ENCODE measurements at regions not wholly inside any gene's neighbourhood (a gene's known extent, or its start where the extent isn't known, plus 50 kb on each side); places are given as distances from the start of the nearest gene placed in this dataset.
A peak's percentile ranks its signal among the peaks of the same experiment; 100 is the strongest.

DNA sequence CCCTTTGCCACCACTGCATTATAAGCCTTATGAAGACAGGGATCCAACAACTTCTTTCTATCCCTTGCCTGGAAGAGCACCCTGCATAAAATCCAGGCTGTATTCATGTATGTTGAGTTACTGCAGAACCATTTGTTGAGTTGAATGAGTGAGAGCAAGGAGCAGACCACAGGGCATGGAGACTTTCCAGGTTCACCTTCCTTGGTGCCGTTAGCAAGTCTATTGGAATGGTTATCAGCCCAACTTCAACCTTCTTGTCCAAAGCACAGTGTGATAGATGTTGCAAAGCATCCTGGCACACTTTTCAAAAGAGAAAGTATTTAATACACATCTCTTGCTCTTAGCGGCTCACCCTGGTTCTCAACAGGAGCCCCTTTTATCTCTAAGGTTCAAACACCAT, 100.9 kb upstream of the CLDN10 start:
- Histone ChIP-seq H3K4me1 (ENCODE audit: control insufficient read depth in 2 of 3, insufficient read depth in 2 of 3, low read depth in 1 of 3, low read length in 3 of 3) (peaks cover 0 to 16% (median 3%) of the 10 kb centered on the region in 3 donors), H3K36me3 (ENCODE audit: control insufficient read depth in 2 of 3, insufficient read depth in 3 of 3, low read length in 3 of 3) (no peaks in the 10 kb centered on the region), H3K9me3 (ENCODE audit: control insufficient read depth in 2 of 3, insufficient read depth in 1 of 3, low read length in 3 of 3) (no peaks in the 10 kb centered on the region), H3K27me3 (ENCODE audit: control insufficient read depth, insufficient read depth, low read length) (no peaks in the 10 kb centered on the region), H3K27ac (ENCODE audit: low read depth in 2 of 2, low read length in 2 of 2) (no peak overlapping the region), H3K4me3 (ENCODE audit: low read length in 3 of 3) (no peak overlapping the region), H3K9ac (ENCODE audit: low read length in 3 of 3) (no peak overlapping the region)
- DNase-seq (no peak), FAIRE-seq (no peak)
- TF ChIP-seq, protein P1, sequence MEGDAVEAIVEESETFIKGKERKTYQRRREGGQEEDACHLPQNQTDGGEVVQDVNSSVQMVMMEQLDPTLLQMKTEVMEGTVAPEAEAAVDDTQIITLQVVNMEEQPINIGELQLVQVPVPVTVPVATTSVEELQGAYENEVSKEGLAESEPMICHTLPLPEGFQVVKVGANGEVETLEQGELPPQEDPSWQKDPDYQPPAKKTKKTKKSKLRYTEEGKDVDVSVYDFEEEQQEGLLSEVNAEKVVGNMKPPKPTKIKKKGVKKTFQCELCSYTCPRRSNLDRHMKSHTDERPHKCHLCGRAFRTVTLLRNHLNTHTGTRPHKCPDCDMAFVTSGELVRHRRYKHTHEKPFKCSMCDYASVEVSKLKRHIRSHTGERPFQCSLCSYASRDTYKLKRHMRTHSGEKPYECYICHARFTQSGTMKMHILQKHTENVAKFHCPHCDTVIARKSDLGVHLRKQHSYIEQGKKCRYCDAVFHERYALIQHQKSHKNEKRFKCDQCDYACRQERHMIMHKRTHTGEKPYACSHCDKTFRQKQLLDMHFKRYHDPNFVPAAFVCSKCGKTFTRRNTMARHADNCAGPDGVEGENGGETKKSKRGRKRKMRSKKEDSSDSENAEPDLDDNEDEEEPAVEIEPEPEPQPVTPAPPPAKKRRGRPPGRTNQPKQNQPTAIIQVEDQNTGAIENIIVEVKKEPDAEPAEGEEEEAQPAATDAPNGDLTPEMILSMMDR (IDR thresholded peaks at IDR 0.05; ENCODE audit: borderline replicate concordance, extremely low read depth, insufficient read depth): no peak
- intact Hi-C loops (cut with DNase I): no loop called here

DNA sequence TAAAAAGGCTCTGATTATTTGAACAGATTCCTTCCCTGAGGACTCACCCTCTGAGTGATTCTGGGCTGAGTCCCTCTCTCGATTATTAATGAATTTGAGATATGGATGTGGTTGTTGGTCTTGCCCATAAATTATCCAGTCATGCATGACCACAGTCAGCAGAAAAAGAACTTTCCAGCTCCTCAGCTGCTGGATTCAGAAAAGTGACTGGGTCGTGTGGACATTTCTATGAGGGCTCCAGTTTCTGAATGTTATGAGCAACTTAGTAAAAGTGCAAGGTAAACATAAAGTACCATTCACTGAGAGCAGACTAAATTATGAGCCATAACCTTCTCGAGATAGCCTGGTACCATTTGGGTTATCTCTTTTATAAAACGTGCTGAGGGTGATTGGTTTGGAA, 100.1 kb upstream of the CLDN10 start:
- no peak overlapping the region for H3K4me3 ChIP-seq (ENCODE audit: low read length in 3 of 3)
- DNase-seq (no peak), FAIRE-seq (no peak)
- no peaks in the 10 kb centered on the region for H3K27me3 ChIP-seq (ENCODE audit: control insufficient read depth, insufficient read depth, low read length)
- TF ChIP-seq, protein P1 (IDR thresholded peaks at IDR 0.05; ENCODE audit: borderline replicate concordance, extremely low read depth, insufficient read depth): no peak
- H3K36me3 ChIP-seq (ENCODE audit: control insufficient read depth in 2 of 3, insufficient read depth in 3 of 3, low read length in 3 of 3): no peaks in the 10 kb centered on the region
- no peaks in the 10 kb centered on the region for H3K9me3 ChIP-seq (ENCODE audit: control insufficient read depth in 2 of 3, insufficient read depth in 1 of 3, low read length in 3 of 3)
- H3K4me1 ChIP-seq (ENCODE audit: control insufficient read depth in 2 of 3, insufficient read depth in 2 of 3, low read depth in 1 of 3, low read length in 3 of 3): peaks cover 0 to 20% (median 7%) of the 10 kb centered on the region in 3 donors
- intact Hi-C loops (cut with DNase I): no loop called here
- H3K9ac ChIP-seq (ENCODE audit: low read length in 3 of 3): no peak overlapping the region
- H3K27ac ChIP-seq (ENCODE audit: low read depth in 2 of 2, low read length in 2 of 2): no peak overlapping the region

DNA sequence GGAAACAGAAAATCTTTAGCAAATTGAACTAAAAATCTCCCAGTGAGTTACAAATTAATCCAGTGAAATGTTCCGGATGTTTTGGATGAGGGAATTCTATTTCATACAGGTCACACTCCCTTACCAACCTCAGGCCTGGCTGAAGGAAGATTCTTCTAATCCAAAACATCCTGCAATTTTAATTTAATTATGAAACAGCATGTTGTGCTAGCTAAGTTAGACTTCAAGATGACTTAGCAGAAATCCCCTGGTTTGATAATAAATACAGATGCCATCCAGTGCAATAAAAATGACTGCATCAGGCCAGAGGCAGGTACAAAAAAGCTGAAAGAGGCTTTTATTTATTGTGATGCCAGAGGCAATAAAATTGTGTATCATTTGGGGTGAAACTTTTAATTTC, 96.7 kb upstream of the CLDN10 start:
- Histone ChIP-seq H3K36me3 (ENCODE audit: control insufficient read depth in 2 of 3, insufficient read depth in 3 of 3, low read length in 3 of 3) (no peaks in the 10 kb centered on the region), H3K27ac (ENCODE audit: low read depth in 2 of 2, low read length in 2 of 2) (peak overlapping the region in 1 of 2 donors; percentile 27), H3K27me3 (ENCODE audit: control insufficient read depth, insufficient read depth, low read length) (no peaks in the 10 kb centered on the region), H3K9me3 (ENCODE audit: control insufficient read depth in 2 of 3, insufficient read depth in 1 of 3, low read length in 3 of 3) (peaks cover 0 to 5% (median 0%) of the 10 kb centered on the region in 3 donors), H3K4me1 (ENCODE audit: control insufficient read depth in 2 of 3, insufficient read depth in 2 of 3, low read depth in 1 of 3, low read length in 3 of 3) (peaks cover 0 to 21% (median 5%) of the 10 kb centered on the region in 3 donors), H3K4me3 (ENCODE audit: low read length in 3 of 3) (no peak overlapping the region), H3K9ac (ENCODE audit: low read length in 3 of 3) (no peak overlapping the region)
- FAIRE-seq (peak; percentile 39), DNase-seq (peak in 1 of 5 donors; percentile 48)
- TF ChIP-seq, protein P1 (IDR thresholded peaks at IDR 0.05; ENCODE audit: borderline replicate concordance, extremely low read depth, insufficient read depth): no peak
- intact Hi-C loops (cut with DNase I): no loop called here

DNA sequence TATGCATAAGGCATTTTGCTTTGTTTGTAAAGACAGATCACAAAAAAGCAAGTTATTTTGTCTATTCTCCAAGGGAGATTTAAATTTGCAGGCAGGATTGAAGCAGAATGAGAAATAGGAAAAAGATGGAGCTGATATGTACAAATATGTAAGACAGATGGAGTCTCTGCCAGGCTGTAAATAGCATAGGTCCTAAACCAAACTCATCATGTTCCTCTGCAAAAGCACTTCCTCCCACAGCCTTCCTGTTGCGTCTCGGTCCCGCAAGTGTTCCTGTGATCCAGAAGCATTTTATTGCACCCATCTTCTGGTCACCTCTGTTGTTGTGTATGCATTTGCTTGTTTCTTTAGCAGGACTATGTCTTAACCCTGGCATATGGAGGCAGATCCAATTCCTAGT, 95.7 kb upstream of the CLDN10 start:
- H3K4me3 ChIP-seq (ENCODE audit: low read length in 3 of 3): no peak overlapping the region
- no peak overlapping the region for H3K27ac ChIP-seq (ENCODE audit: low read depth in 2 of 2, low read length in 2 of 2)
- intact Hi-C loops (cut with DNase I): no loop called here
- DNase-seq: no peak
- H3K36me3 ChIP-seq (ENCODE audit: control insufficient read depth in 2 of 3, insufficient read depth in 3 of 3, low read length in 3 of 3): no peaks in the 10 kb centered on the region
- peaks cover 0 to 20% (median 4%) of the 10 kb centered on the region in 3 donors for H3K4me1 ChIP-seq (ENCODE audit: control insufficient read depth in 2 of 3, insufficient read depth in 2 of 3, low read depth in 1 of 3, low read length in 3 of 3)
- TF ChIP-seq, protein P1 (IDR thresholded peaks at IDR 0.05; ENCODE audit: borderline replicate concordance, extremely low read depth, insufficient read depth): no peak
- no peak overlapping the region for H3K9ac ChIP-seq (ENCODE audit: low read length in 3 of 3)
- H3K27me3 ChIP-seq (ENCODE audit: control insufficient read depth, insufficient read depth, low read length): no peaks in the 10 kb centered on the region
- H3K9me3 ChIP-seq (ENCODE audit: control insufficient read depth in 2 of 3, insufficient read depth in 1 of 3, low read length in 3 of 3): peaks cover 0 to 5% (median 0%) of the 10 kb centered on the region in 3 donors
- no peak for FAIRE-seq
